ENCODE measurements at regions not wholly inside any gene's neighbourhood (a gene's known extent, or its start where the extent isn't known, plus 50 kb on each side); places are given as distances from the start of the nearest gene placed in this dataset.

GRCh38 chr2:204042401-204042800 is 105.8 kb downstream of the ICOS start:
- no peaks in the 10 kb centered on the region for H3K9me3 ChIP-seq (ENCODE audit: severe bottlenecking)
- TF ChIP-seq CTCF (IDR thresholded peaks at IDR 0.05; ENCODE audit: poor library complexity, severe bottlenecking), result no peak
- no peak for ATAC-seq (ENCODE audit: low read depth)

GRCh38 chr2:204046145-204046544 is 109.6 kb downstream of the ICOS start:
- Histone ChIP-seq H3K9me3 (ENCODE audit: severe bottlenecking) (no peaks in the 10 kb centered on the region), H3K27ac (ENCODE audit: poor library complexity, severe bottlenecking) (no peak overlapping the region), H3K36me3 (ENCODE audit: low read depth) (no peaks in the 10 kb centered on the region), H3K4me1 (ENCODE audit: insufficient read depth, poor library complexity, severe bottlenecking) (no peaks in the 10 kb centered on the region), H3K4me3 (ENCODE audit: severe bottlenecking) (no peak overlapping the region), H3K27me3 (ENCODE audit: insufficient read depth, poor library complexity, severe bottlenecking) (peaks cover 5% of the 10 kb centered on the region)
- ATAC-seq (ENCODE audit: low read depth), result no peak
- DNase-seq (ENCODE audit: low spot score), result no peak
- TF ChIP-seq CTCF (IDR thresholded peaks at IDR 0.05; ENCODE audit: poor library complexity, severe bottlenecking), result no peak

More at GRCh38 chr2:204042401-204042800, 105.8 kb downstream of the ICOS start:
- no peak overlapping the region for H3K27ac ChIP-seq (ENCODE audit: poor library complexity, severe bottlenecking)
- H3K36me3 ChIP-seq (ENCODE audit: low read depth), result no peaks in the 10 kb centered on the region
- no peaks in the 10 kb centered on the region for H3K27me3 ChIP-seq (ENCODE audit: insufficient read depth, poor library complexity, severe bottlenecking)
- DNase-seq (ENCODE audit: low spot score), result no peak
- H3K4me3 ChIP-seq (ENCODE audit: severe bottlenecking), result no peak overlapping the region
- H3K4me1 ChIP-seq (ENCODE audit: insufficient read depth, poor library complexity, severe bottlenecking), result no peaks in the 10 kb centered on the region

DNA sequence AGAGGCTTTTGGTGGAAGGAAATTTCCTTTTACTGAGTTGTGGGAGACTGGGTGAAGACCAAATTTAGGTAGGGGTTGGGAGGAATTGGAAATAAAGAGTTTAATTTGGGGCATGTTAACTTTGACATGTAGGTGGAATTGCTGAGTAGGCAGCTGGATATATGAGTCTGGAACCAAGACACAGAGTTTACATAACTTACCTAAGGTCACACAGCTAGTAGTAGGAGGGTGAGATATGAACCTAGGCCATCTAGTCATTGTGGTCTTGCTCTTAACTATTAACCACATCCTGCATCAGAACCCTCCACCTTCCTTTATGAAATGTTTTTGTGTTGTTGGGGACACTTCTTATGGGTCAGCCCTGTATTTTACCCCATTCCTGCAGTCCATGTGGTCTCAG is 113.1 kb downstream of the ICOS start:
- DNase-seq (ENCODE audit: low spot score) (no peak), ATAC-seq (ENCODE audit: low read depth) (no peak)
- TF ChIP-seq CTCF (IDR thresholded peaks at IDR 0.05; ENCODE audit: poor library complexity, severe bottlenecking), result no peak
- Histone ChIP-seq H3K27ac (ENCODE audit: poor library complexity, severe bottlenecking) (no peak overlapping the region), H3K4me1 (ENCODE audit: insufficient read depth, poor library complexity, severe bottlenecking) (no peaks in the 10 kb centered on the region), H3K9me3 (ENCODE audit: severe bottlenecking) (no peaks in the 10 kb centered on the region), H3K36me3 (ENCODE audit: low read depth) (no peaks in the 10 kb centered on the region), H3K4me3 (ENCODE audit: severe bottlenecking) (no peak overlapping the region), H3K27me3 (ENCODE audit: insufficient read depth, poor library complexity, severe bottlenecking) (peaks cover 5% of the 10 kb centered on the region)

GRCh38 chr2:204050681-204051080 is 114.1 kb downstream of the ICOS start:
- Histone ChIP-seq H3K4me3 (ENCODE audit: severe bottlenecking) (no peak overlapping the region), H3K36me3 (ENCODE audit: low read depth) (no peaks in the 10 kb centered on the region), H3K27me3 (ENCODE audit: insufficient read depth, poor library complexity, severe bottlenecking) (peaks cover 5% of the 10 kb centered on the region), H3K4me1 (ENCODE audit: insufficient read depth, poor library complexity, severe bottlenecking) (no peaks in the 10 kb centered on the region), H3K9me3 (ENCODE audit: severe bottlenecking) (no peaks in the 10 kb centered on the region), H3K27ac (ENCODE audit: poor library complexity, severe bottlenecking) (no peak overlapping the region)
- no peak for DNase-seq (ENCODE audit: low spot score)
- ATAC-seq (ENCODE audit: low read depth), result no peak
- TF ChIP-seq CTCF (IDR thresholded peaks at IDR 0.05; ENCODE audit: poor library complexity, severe bottlenecking), result no peak

DNA sequence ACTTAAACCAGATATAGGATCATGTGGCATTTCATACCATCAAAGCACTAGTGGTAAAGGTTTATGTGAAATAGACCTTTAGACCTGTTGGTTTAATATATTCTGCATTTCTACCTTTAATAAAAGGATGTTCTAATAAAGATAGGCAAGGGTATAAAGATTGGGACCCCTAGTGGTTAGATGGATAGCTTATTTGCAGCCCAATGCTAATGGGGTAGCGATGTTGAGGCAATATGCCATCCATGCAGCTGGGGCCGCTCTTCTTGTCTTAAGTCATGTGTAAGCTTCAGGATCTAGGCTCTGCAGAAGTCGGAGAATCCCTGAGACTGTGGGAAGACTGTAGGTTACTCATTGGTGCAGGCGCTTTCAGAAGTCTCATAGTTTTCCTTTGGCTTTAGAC is 114.9 kb downstream of the ICOS start:
- Histone ChIP-seq H3K27me3 (ENCODE audit: insufficient read depth, poor library complexity, severe bottlenecking) (peaks cover 5% of the 10 kb centered on the region), H3K9me3 (ENCODE audit: severe bottlenecking) (no peaks in the 10 kb centered on the region), H3K4me3 (ENCODE audit: severe bottlenecking) (no peak overlapping the region), H3K36me3 (ENCODE audit: low read depth) (no peaks in the 10 kb centered on the region), H3K27ac (ENCODE audit: poor library complexity, severe bottlenecking) (no peak overlapping the region), H3K4me1 (ENCODE audit: insufficient read depth, poor library complexity, severe bottlenecking) (no peaks in the 10 kb centered on the region)
- DNase-seq (ENCODE audit: low spot score) (no peak), ATAC-seq (ENCODE audit: low read depth) (no peak)
- TF ChIP-seq CTCF (IDR thresholded peaks at IDR 0.05; ENCODE audit: poor library complexity, severe bottlenecking), result peak; percentile 24

Measured in RWPE2 (cell line).